ENCODE measurements at regions not wholly inside any gene's neighbourhood (a gene's known extent, or its start where the extent isn't known, plus 50 kb on each side); places are given as distances from the start of the nearest gene placed in this dataset.

GRCh38 chr13:89937420-89937819, 1410.1 kb upstream of the MIR17HG start:
- no peak for DNase-seq

GRCh38 chr13:89940383-89940782, 1407.1 kb upstream of the MIR17HG start:
- DNase-seq = no peak

GRCh38 chr13:89943139-89943538, 1404.3 kb upstream of the MIR17HG start:
- DNase-seq = no peak

- no peak for DNase-seq
Observed at GRCh38 chr13:89950225-89950624, 1397.3 kb upstream of the MIR17HG start.

GRCh38 chr13:89951341-89951740, 1396.1 kb upstream of the MIR17HG start:
- DNase-seq = no peak

GRCh38 chr13:89953581-89953980, 1393.9 kb upstream of the MIR17HG start:
- no peak for DNase-seq

GRCh38 chr13:89955773-89956172, 1391.7 kb upstream of the MIR17HG start:
- no peak for DNase-seq

- DNase-seq = no peak
Observed at GRCh38 chr13:89959074-89959473, 1388.4 kb upstream of the MIR17HG start.

- DNase-seq = no peak
Observed at GRCh38 chr13:89965252-89965651, 1382.2 kb upstream of the MIR17HG start.

GRCh38 chr13:89966524-89966923, 1381.0 kb upstream of the MIR17HG start:
- DNase-seq = no peak

GRCh38 chr13:89967701-89968100, 1379.8 kb upstream of the MIR17HG start:
- no peak for DNase-seq

GRCh38 chr13:89968470-89968869, 1379.0 kb upstream of the MIR17HG start:
- no peak for DNase-seq

- DNase-seq = no peak
Observed at GRCh38 chr13:89970353-89970709, 1377.2 kb upstream of the MIR17HG start.

GRCh38 chr13:89977203-89977602, 1370.3 kb upstream of the MIR17HG start:
- no peak for DNase-seq

GRCh38 chr13:89980896-89981295, 1366.6 kb upstream of the MIR17HG start:
- no peak for DNase-seq

- DNase-seq = no peak
Observed at GRCh38 chr13:89982407-89983095, 1364.9 kb upstream of the MIR17HG start.

- no peak for DNase-seq
Observed at GRCh38 chr13:89988206-89988605, 1359.3 kb upstream of the MIR17HG start.

- DNase-seq = no peak
Observed at GRCh38 chr13:90003566-90003965, 1343.9 kb upstream of the MIR17HG start.

GRCh38 chr13:90008707-90009149, 1338.8 kb upstream of the MIR17HG start:
- no peak for DNase-seq

- DNase-seq = no peak
Observed at GRCh38 chr13:90014038-90014437, 1333.4 kb upstream of the MIR17HG start.

- no peak for DNase-seq
Observed at GRCh38 chr13:90015565-90016507, 1331.7 kb upstream of the MIR17HG start.

- no peak for DNase-seq
Observed at GRCh38 chr13:90016688-90017087, 1330.8 kb upstream of the MIR17HG start.

- DNase-seq = no peak
Observed at GRCh38 chr13:90020536-90021070, 1326.9 kb upstream of the MIR17HG start.

GRCh38 chr13:90027409-90027808, 1320.1 kb upstream of the MIR17HG start:
- DNase-seq = no peak
